ENCODE measurements at regions not wholly inside any gene's neighbourhood (a gene's known extent, or its start where the extent isn't known, plus 50 kb on each side); places are given as distances from the start of the nearest gene placed in this dataset.
"Not testable (repeated sequence)": the region's sequence is repeated elsewhere in the genome, so short reads cannot be mapped to it uniquely, and the experiment has no call there.

DNA sequence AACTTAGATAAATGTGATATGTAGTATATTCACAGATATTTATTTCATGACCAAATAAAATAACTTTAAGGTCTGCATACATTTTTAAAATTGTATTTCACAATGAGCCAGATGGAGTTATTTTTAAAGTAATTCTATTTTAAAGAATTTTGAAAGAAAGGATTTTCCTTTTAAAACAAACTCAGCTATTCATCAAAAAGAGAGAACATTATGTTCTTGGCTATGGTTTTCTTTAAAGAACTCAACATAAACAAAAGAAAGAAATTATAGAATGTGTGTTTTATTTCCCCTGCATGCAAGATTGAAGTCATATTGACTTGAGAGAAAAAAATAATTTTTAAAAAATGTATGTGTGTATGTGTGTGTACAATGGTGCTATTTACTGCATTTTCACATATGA is 1023.6 kb upstream of the CITED2 start:
- DNase-seq (ENCODE audit: low spot score) = no peak

- DNase-seq (ENCODE audit: low spot score) = no peak
Measured at GRCh38 chr6:140397106-140397505, 1022.7 kb upstream of the CITED2 start.

DNA sequence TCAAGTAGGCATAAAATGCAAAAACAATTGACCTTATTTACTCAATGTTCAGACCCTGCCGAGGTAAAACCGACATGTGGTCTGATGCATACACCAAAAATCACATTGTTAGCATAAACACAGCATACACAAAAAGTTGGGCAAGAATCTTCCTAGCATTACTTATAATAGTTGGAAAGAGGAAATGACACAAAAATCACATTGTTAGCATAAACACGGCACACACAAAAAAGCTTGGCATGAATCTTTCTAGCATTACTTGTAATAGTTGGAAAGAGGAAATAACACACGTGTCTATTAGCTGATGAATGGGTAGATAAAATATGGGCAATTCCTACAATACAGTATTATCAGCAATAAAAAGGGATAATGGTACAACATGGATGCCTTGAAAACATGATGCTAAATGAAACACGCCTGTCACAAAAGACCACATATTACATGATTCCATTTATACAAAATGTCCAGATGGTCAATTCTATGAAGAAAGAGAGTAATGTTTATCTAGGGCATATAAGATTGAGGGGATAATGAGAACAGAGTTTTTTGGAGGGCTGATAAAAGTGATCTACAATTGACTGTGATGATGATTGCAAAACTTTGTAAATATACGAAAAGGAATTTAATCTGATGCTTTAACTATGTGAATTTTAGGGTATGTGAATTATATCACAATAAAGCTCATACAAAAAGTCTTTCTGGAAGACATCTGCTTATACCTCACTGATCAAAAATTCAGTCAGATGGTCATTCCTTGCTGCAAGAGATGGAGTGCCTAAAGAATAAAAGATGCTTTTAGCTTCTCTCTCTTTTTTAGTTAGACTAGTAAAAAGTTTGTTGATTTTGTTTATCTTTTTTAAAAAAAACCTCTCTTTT is 1019.5 kb upstream of the CITED2 start:
- no peak for DNase-seq (ENCODE audit: low spot score)

- DNase-seq (ENCODE audit: low spot score) = no peak
Measured at GRCh38 chr6:140388815-140389214, 1014.4 kb upstream of the CITED2 start.

DNA sequence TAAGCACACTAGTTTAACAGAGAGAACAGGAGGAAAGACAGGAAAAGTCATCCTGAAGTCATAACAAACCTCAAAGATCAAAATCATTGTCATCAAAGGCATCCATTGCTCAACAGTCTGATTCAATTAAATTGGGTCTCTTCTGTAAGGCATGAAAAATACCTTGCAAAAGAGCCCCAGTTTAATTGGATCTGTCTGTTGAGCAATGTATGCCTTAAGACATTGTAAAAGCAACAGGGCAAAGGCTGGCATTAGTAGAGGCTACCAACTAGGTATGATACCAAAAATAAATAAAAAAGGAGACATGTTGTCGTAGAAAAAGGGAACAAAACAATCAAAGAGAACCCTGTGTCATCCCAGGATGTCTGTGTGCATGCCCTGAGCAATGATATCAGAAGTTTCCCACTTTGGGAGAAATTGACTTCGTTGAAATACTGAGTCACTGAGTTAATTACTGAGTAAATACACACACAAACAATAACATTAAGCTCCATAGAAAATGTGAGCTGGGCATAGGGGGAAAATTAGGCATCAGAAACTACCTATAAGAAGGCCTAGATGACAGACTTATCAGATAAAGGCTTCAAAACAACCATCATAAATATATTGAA is 1013.8 kb upstream of the CITED2 start:
- DNase-seq (ENCODE audit: low spot score) = no peak

GRCh38 chr6:140385679-140386078 is 1011.2 kb upstream of the CITED2 start:
- DNase-seq (ENCODE audit: low spot score) = no peak

GRCh38 chr6:140382355-140382754 is 1007.9 kb upstream of the CITED2 start:
- DNase-seq (ENCODE audit: low spot score) = no peak

DNA sequence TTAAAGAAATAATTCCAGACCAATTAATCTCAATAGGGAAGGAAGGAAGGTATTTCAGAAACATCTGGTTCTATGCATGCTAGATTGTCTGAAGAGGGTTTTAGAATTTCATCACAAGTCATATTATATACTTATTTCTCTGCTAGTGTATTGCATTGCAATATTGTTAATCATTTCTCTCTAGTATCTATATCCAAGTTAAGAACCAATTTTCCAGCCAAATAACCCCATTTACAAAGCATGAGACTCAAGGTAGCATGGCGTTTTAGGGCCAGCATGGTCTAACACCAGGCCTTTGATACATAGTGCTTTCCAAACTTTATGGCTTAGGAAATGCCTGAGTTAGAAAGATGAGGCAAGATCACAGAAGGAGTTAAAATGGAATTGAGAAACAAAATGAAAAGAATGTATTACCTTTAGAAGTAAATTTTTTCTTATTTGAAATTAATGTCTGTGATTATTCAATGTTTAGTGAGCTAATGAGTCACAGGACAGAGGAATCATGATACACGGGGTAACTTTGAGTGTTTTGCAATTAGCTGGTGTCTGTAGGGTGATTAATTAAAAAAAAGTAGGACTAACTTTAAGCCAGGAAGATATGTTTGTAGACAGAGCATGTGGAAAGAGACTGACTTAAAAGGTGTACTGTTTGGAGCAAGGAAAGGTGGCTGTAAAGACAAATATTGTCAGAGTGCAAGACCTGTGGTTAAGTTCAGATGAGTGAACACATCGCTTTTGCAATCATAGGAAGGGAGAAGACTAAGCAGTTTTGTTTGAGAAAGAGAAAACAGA is 1006.2 kb upstream of the CITED2 start:
- no peak for DNase-seq (ENCODE audit: low spot score)

DNA sequence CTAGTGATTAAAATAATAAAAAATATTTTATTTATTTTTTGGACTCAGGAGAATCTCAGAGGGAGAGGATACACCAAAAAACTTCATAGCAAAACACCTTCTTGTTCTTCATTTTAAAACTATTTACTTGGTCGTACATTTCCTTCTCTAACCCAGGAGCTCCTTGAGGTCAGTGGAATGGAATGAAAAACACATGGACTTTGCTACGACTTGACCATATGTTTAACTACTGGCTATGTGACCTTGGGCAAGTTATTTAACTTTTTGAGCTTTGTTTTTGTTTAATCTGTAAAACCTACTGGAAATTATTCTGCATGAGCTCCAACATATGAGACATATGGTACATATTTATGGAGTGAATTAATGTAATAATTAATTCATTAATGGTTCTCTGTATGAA is 1005.5 kb upstream of the CITED2 start:
- DNase-seq (ENCODE audit: low spot score) = no peak

- no peak for DNase-seq (ENCODE audit: low spot score)
Measured at GRCh38 chr6:140376209-140376608, 1001.8 kb upstream of the CITED2 start.

GRCh38 chr6:140373728-140374127 is 999.3 kb upstream of the CITED2 start:
- not testable (repeated sequence) for DNase-seq (ENCODE audit: low spot score)

DNA sequence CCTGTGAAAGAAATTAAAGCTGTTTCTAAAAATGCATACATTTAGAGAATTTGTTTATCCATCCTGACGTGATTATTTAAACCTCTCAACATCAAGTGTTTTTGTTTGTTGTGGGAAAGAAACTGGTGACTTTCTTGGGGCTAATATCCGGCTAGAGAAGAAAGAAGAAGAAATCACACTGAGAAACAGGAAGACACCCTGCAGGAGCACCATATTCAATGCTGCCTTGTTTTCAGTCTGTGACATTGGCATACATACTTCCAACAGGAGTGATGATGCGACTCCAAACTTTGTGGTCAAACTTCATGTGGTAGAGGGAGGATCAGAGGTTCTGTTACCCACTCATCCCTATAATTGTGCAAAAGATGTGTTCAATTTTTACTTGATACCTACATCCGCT is 997.6 kb upstream of the CITED2 start:
- DNase-seq (ENCODE audit: low spot score) = no peak

DNA sequence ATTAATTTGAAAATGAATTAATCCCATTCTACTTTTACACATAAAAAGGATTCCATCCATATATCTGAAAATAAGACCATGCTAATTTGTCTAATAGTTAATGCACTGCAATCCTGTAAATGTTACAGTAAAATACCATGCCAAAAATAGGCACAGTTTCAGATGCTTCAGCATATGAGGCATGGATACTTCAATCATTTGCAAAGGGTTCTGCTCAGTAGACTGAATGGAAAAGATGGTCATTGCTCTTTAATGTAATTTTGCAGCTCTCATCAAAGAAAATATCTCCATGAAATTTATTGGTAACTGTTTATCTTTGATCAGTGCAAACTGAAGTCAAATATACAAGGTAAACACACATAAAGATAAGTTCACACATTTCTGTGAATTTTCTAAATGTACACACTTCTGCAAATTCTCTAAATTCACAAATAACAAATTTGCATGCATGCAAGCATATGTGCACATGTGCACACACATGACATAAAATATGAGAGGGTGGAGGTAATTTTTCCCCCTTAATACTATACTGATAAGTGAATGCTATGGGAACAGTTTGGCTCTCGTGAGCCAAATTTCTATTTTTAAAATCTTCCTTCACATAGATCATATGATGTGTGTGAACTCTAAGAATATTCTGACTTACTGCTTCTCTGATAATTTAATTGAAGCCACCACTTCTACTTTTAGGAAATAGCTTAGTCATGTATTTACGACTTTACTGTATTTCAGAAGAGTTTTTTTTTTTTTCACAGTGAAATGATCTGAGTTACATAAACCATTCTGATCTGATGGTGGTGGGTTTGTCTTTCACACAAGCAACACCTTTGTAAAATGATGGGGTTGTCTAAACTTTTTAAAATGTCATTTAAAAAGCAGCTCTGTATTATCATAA is 996.8 kb upstream of the CITED2 start:
- DNase-seq (ENCODE audit: low spot score) = peak; percentile 26

- DNase-seq (ENCODE audit: low spot score) = no peak
Measured at GRCh38 chr6:140370441-140370840, 996.0 kb upstream of the CITED2 start.

DNA sequence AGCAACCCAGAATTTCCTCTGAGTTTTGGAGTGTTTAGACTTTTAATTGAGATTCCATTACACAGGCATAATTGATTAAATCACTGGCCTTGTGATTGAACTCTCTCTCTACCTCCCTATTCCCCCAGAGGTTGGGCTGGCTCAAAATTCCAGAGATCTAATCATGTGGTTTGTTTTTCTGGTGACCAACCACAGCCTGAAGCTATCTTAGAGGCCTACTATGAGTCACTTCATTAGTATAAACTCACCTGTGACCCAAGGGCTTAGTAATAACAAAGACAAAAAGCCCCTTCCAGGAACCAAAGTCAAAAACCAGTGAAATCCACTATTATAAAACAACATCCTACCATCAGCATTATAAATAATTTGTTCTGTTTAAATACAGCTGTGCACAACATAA is 992.5 kb upstream of the CITED2 start:
- DNase-seq (ENCODE audit: low spot score) = no peak

DNA sequence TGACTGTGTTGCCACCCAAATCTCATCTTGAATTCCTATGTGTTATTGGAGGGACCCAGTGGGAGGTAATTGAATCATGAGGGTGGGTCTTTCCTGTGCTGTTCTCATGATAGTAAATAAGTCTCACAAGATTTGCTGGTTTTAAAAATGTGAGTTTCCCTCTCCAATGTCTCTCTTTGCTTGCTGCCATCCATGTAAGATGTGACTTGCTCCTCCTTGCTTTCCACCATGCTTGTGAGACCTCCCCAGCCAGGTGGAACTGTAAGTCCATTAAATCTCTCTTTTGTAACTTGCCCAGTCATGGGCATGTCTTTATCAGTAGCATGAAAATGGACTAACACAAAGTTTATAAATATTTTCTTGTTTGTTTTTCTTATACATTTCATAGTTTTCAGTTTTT is 990.5 kb upstream of the CITED2 start:
- DNase-seq (ENCODE audit: low spot score) = no peak

DNA sequence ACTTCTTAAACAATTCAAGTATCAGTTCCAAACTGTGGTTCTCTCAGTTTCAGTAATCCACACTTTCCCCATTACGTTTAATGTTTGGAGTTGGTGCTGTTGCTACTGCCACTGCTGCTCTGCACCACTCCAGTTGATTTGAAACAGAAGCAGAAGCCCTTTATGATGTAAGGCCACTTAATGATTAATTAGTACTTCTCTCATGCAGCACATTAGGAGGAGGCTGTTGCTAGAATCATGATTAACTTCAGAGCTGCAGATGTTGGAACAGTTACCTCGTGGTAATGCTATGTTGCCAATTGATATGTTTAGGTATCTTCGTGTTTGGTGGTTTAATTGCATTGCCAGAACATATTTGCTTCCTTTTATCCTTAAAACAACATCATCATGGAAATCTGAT is 986.2 kb upstream of the CITED2 start:
- no peak for DNase-seq (ENCODE audit: low spot score)

- DNase-seq (ENCODE audit: low spot score) = no peak
Measured at GRCh38 chr6:140355476-140355875, 981.0 kb upstream of the CITED2 start.

GRCh38 chr6:140354296-140354695 is 979.8 kb upstream of the CITED2 start:
- DNase-seq (ENCODE audit: low spot score) = no peak

GRCh38 chr6:140353536-140353935 is 979.1 kb upstream of the CITED2 start:
- no peak for DNase-seq (ENCODE audit: low spot score)

DNA sequence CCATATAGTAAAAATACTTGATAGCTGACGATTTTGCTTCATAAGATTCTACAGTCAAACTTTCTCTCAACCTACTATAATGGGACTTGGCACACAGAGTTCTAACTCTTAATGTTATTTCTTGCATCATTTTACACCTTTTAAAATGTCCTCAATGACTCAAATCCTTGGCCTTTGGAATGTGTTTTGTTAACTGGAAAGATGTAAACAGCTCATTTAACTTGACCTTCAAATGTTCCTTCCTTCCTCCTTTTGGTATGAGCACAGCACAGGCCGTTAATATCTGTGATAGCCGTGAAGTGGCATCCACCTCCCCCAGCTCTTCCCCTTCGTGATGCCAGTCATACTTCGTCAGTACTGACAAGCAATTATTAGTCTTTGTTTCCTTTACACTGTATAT is 972.0 kb upstream of the CITED2 start:
- DNase-seq (ENCODE audit: low spot score) = no peak

- DNase-seq (ENCODE audit: low spot score) = no peak
Measured at GRCh38 chr6:140345935-140346334, 971.5 kb upstream of the CITED2 start.

Data from umbilical cord (tissue), 1 donor.